Muscle of leg (tissue), 3 donors: ENCODE measurements at regions not wholly inside any gene's neighbourhood (a gene's known extent, or its start where the extent isn't known, plus 50 kb on each side); places are given as distances from the start of the nearest gene placed in this dataset.

Source experiments
- DNase-seq: peaks from one replicate; pipeline ENCODE4 v3.0.0; 2013
- H3K27ac ChIP-seq: one replicate; pipeline ENCODE4 v1.5.1; 2013; ENCODE audit warnings: mild to moderate bottlenecking, low read length, control low read depth
- H3K27me3 ChIP-seq: one replicate; pipeline ENCODE4 v1.6.1; 2013; ENCODE audit warnings: low read length; ENCODE audit not compliant: control insufficient read depth, insufficient read depth
- H3K36me3 ChIP-seq: one replicate; pipeline ENCODE4 v1.6.1; 2013; ENCODE audit warnings: low read length; ENCODE audit not compliant: control insufficient read depth, insufficient read depth
- H3K4me1 ChIP-seq: one replicate; pipeline ENCODE4 v1.6.1; 2013; ENCODE audit warnings: low read length; ENCODE audit not compliant: control insufficient read depth, insufficient read depth
- H3K4me3 ChIP-seq: one replicate; pipeline ENCODE4 v1.5.1; 2013; ENCODE audit warnings: low read length, control low read depth
- H3K9me3 ChIP-seq: replicated peaks from 2 replicates; pipeline ENCODE4 v1.6.1; 2013; ENCODE audit warnings: low read depth, low read length; ENCODE audit not compliant: control insufficient read depth
- WGBS: methylation state at CpG from one replicate; pipeline ENCODE4 v1.1.5; 2013; ENCODE audit warnings: missing lambda C conversion rate; ENCODE audit not compliant: insufficient coverage; 5-methylcytosine and 5-hydroxymethylcytosine counted together

GRCh38 chr3:194287374-194287773 lies 63.8 kb downstream of the CPN2 start:
- Histone ChIP-seq H3K4me1 (peaks cover 47% of the 10 kb centered on the region), H3K4me3 (no peak overlapping the region), H3K27me3 (peaks cover 20% of the 10 kb centered on the region), H3K36me3 (no peaks in the 10 kb centered on the region), H3K27ac (no peak overlapping the region), H3K9me3 (peaks cover 3% of the 10 kb centered on the region)
- 100% methylated on average over 1 of the region's 3 CpGs for WGBS
- DNase-seq: no peak

DNA sequence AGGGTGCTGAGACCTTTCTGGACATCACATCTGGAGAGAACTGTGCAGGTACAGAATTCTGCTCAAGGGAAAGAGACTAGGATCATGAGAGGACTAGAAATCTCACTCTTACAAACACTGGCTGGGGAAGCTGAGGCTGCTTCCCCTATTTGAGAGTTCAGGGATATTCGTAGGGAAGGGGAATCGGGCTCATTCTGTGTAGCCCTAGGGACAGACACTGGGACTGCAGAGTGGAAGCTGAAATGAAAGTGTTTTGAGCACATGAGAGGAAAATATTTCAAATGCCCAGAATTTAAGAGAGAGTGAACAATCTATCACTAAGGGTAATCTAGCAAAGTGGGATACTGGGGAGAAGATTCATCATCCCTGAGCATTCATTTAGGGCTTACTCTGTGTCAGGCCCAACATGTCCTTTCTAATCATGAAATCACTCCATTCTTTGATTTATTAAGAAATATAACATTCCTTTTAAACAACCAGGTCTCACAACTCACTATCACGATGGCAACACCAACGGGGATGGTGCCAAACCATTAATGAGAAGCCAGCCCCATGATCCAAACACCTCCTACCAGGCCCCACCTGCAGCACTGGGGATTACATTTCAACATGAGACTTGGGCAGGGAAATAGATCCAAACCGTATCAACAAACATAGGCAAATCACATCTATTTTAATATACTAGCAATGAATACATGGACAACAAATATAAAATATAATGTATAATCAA lies 63.0 kb downstream of the CPN2 start:
- Histone ChIP-seq H3K36me3 (no peaks in the 10 kb centered on the region), H3K9me3 (peaks cover 3% of the 10 kb centered on the region), H3K27me3 (peaks cover 15% of the 10 kb centered on the region), H3K27ac (no peak overlapping the region), H3K4me3 (no peak overlapping the region), H3K4me1 (peaks cover 41% of the 10 kb centered on the region)
- DNase-seq: no peak
- 86% methylated on average over 2 of the region's 5 CpGs for WGBS
